ENCODE measurements at regions not wholly inside any gene's neighbourhood (a gene's known extent, or its start where the extent isn't known, plus 50 kb on each side); places are given as distances from the start of the nearest gene placed in this dataset.

DNA sequence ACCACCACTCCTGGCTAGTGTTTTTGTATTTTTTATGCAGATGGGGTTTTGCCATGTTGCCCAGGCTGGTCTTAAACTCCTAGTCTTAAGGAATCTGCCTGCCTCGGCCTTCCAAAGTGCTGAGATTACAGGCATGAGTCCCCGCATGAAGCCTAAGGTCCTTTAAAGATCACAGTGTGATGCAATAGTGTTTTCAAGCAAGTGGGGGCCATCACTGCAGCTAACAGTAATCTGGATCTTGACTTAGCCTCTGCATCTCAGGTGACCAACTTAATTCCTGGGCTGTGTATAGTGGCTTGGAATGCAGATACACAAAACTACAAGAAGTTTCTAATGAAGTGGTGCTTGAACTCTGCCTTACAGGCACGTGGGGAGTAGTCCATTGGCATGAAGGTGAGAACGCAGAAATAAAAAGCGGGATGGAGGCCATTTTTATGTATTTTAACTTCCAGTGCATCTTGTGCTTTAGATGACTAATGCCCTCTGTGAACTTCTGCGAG lies 334.4 kb upstream of the SPRED2 start:
- TF ChIP-seq, protein P1, sequence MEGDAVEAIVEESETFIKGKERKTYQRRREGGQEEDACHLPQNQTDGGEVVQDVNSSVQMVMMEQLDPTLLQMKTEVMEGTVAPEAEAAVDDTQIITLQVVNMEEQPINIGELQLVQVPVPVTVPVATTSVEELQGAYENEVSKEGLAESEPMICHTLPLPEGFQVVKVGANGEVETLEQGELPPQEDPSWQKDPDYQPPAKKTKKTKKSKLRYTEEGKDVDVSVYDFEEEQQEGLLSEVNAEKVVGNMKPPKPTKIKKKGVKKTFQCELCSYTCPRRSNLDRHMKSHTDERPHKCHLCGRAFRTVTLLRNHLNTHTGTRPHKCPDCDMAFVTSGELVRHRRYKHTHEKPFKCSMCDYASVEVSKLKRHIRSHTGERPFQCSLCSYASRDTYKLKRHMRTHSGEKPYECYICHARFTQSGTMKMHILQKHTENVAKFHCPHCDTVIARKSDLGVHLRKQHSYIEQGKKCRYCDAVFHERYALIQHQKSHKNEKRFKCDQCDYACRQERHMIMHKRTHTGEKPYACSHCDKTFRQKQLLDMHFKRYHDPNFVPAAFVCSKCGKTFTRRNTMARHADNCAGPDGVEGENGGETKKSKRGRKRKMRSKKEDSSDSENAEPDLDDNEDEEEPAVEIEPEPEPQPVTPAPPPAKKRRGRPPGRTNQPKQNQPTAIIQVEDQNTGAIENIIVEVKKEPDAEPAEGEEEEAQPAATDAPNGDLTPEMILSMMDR (conservative IDR thresholded peaks at IDR 0.05; ENCODE audit: low read length) = no peak
- TF ChIP-seq EZH2phosphoT487 (IDR thresholded peaks at IDR 0.05; ENCODE audit: borderline replicate concordance) = no peak

Measured in Loucy (cell line).